ENCODE measurements at regions not wholly inside any gene's neighbourhood (a gene's known extent, or its start where the extent isn't known, plus 50 kb on each side); places are given as distances from the start of the nearest gene placed in this dataset.

GRCh38 chr9:28050046-28050445 lies 476.8 kb upstream of the C9orf72 start:
- H4K20me1 ChIP-seq (ENCODE audit: insufficient read depth) = no peaks in the 10 kb centered on the region; the same call in 1 of the 2 replicates
- BruUV-seq (replicated peaks) = no TSS peak
- H3K4me3 ChIP-seq (replicated peaks in 1 of 2; ENCODE audit: low read depth in 1 of 2, low read length in 2 of 2) = no peak overlapping the region
- no peaks in the 10 kb centered on the region for H3K36me3 ChIP-seq (ENCODE audit: control insufficient read depth in 1 of 2, insufficient read depth in 2 of 2, low read length in 2 of 2)
- no peak for TF ChIP-seq ZNF274 (IDR thresholded peaks at IDR 0.05; ENCODE audit: low read depth, low read length)
- no peak for TF ChIP-seq ATF3 (IDR thresholded peaks at IDR 0.05)
- TF ChIP-seq SRF (IDR thresholded peaks at IDR 0.05; ENCODE audit: low read depth) = no peak
- no peak for TF ChIP-seq YY1 (IDR thresholded peaks at IDR 0.05; ENCODE audit: extremely low read depth, insufficient replicate concordance, low read depth, low read length)
- no peak for TF ChIP-seq POLR2AphosphoS5 (IDR thresholded peaks at IDR 0.05; ENCODE audit: low read depth, low read length)
- TF ChIP-seq EZH2phosphoT487 (IDR thresholded peaks at IDR 0.05; ENCODE audit: borderline replicate concordance) = no peak
- TF ChIP-seq SIN3A (IDR thresholded peaks at IDR 0.05; ENCODE audit: low read depth) = no peak
- no peak for TF ChIP-seq CTCF (IDR thresholded peaks at IDR 0.05 in 2 of 3, conservative IDR thresholded peaks at IDR 0.05 in 1 of 3; ENCODE audit: borderline replicate concordance in 1 of 3, insufficient read depth in 1 of 3, low read depth in 2 of 3, low read length in 2 of 3)
- TF ChIP-seq TCF7L2 (IDR thresholded peaks at IDR 0.05; ENCODE audit: borderline replicate concordance, extremely low read depth, insufficient read depth, insufficient read length) = no peak
- no peak for TF ChIP-seq CBX3 (IDR thresholded peaks at IDR 0.05; ENCODE audit: low read depth)
- H3K9ac ChIP-seq (ENCODE audit: low read length) = no peak overlapping the region
- RAD21 ChIA-PET (ENCODE audit: low non-redundant PET in 1 of 2, low total read pairs in 2 of 2, uncharacterized antibody in 2 of 2, unreplicated experiment in 2 of 2) = no interaction called here
- no peak overlapping the region for H3K4me2 ChIP-seq (ENCODE audit: low read length)
- ATAC-seq (no peak), DNase-seq (ENCODE audit: low read depth, low spot score) (no peak)
- no peaks in the 10 kb centered on the region for H3K79me2 ChIP-seq (ENCODE audit: insufficient read depth, low read length)
- H3K9me3 ChIP-seq (ENCODE audit: control insufficient read depth in 1 of 2, insufficient read depth in 1 of 2, low read depth in 1 of 2, low read length in 2 of 2) = peaks cover 0 to 8% of the 10 kb centered on the region in 2 experiments; a peak in 1 of 4 replicates
- POLR2A ChIA-PET = no interaction called here
- no peak overlapping the region for H3K27ac ChIP-seq (ENCODE audit: low read depth, low read length)
- no peak overlapping the region for H2AFZ ChIP-seq (ENCODE audit: low read depth, low read length, poor library complexity, severe bottlenecking)
- no peaks in the 10 kb centered on the region for H3K9me2 ChIP-seq (ENCODE audit: insufficient read depth)
- H3K27me3 ChIP-seq (ENCODE audit: insufficient read depth, low read length) = no peaks in the 10 kb centered on the region
- CTCF ChIA-PET = no interaction called here
- intact Hi-C loops (cut with micrococcal nuclease) = no loop called here
- H3K4me1 ChIP-seq (ENCODE audit: control insufficient read depth in 1 of 2, insufficient read depth in 2 of 2, low read length in 2 of 2) = no peaks in the 10 kb centered on the region
